ENCODE measurements at regions not wholly inside any gene's neighbourhood (a gene's known extent, or its start where the extent isn't known, plus 50 kb on each side); places are given as distances from the start of the nearest gene placed in this dataset.

DNA sequence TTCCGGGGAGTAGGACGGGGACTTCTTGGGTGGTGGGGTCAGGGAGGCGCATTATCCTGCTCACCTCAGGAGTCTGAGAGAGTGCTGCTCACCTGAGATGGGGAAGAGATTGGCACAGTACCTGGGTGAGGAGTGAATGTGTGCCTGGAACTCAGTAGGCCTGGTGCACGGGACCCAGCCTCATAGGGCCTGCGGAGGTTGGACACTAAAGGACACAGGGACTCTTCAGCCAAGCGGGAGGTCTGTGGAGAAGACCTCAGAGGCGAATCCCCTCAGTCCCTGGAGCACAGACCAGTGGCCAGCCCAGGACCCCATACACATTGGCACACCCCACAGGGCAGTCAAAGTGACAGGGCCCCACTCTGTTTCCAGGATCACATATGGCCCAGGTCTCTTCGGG, 73.2 kb downstream of the OAT start:
- Histone ChIP-seq H2BK15ac (ENCODE audit: low read depth, low read length) (no peak overlapping the region), H2AFZ (ENCODE audit: low read length) (no peak overlapping the region), H3K4me1 (ENCODE audit: insufficient read depth, low read length) (no peaks in the 10 kb centered on the region), H3K14ac (ENCODE audit: insufficient read depth, low read length) (no peak overlapping the region; the same call in 1 of the 2 replicates), H4K5ac (ENCODE audit: insufficient read length, low read depth, low read length) (no peak overlapping the region), H2AK5ac (ENCODE audit: insufficient read length, low read length) (no peak overlapping the region), H2BK12ac (ENCODE audit: insufficient read length, low read depth, low read length) (no peak overlapping the region), H3K4ac (ENCODE audit: low read depth, low read length) (no peak overlapping the region), H3K23ac (ENCODE audit: insufficient read length, low read depth, low read length) (no peak overlapping the region), H3K56ac (ENCODE audit: insufficient read length, low read depth, low read length) (no peak overlapping the region), H2BK5ac (ENCODE audit: insufficient read length, low read length) (no peak overlapping the region), H3K79me1 (ENCODE audit: insufficient read depth, low read depth, low read length, poor library complexity, severe bottlenecking) (no peaks in the 10 kb centered on the region), H3K23me2 (ENCODE audit: insufficient read length, low read depth, low read length, poor library complexity, severe bottlenecking) (no peaks in the 10 kb centered on the region), H4K20me1 (ENCODE audit: control insufficient read depth, insufficient read depth, insufficient read length) (no peaks in the 10 kb centered on the region), H2BK120ac (ENCODE audit: low read depth, low read length, poor library complexity, severe bottlenecking) (no peak overlapping the region), H3K4me2 (ENCODE audit: insufficient read depth, insufficient read length, low read length) (no peak overlapping the region), H3K9ac (ENCODE audit: extremely low read depth, insufficient read length, low read length) (no peak overlapping the region), H3K79me2 (ENCODE audit: insufficient read depth, low read length) (no peaks in the 10 kb centered on the region), H2BK20ac (ENCODE audit: low read depth, low read length, poor library complexity, severe bottlenecking) (no peak overlapping the region), H3K18ac (ENCODE audit: insufficient read length, low read depth, low read length) (no peak overlapping the region), H3K27me3 (ENCODE audit: insufficient read depth, low read length) (no peaks in the 10 kb centered on the region), H3T11ph (ENCODE audit: low read length) (no peak overlapping the region), H3K27ac (ENCODE audit: insufficient read length, low read depth, low read length) (no peak overlapping the region), H3K9me3 (ENCODE audit: control insufficient read depth, low read depth, low read length) (no peaks in the 10 kb centered on the region), H4K8ac (replicated peaks; ENCODE audit: insufficient read length, low read depth, low read length) (no peak overlapping the region), H4K91ac (ENCODE audit: insufficient read length, low read depth, low read length) (no peak overlapping the region)
- Mint-ChIP-seq H3K27me3 (ENCODE audit: low read depth) (peaks cover 3% of the 10 kb centered on the region), H3K4me3 (no peak overlapping the region), H3K36me3 (ENCODE audit: insufficient read depth in 1 of 3, low read depth in 3 of 3) (no peaks in the 10 kb centered on the region), H3K4me1 (peaks cover 5 to 12% of the 10 kb centered on the region in 2 experiments), H3K27ac (no peak overlapping the region), H3K9me3 (no peaks in the 10 kb centered on the region)
- WGBS (ENCODE audit: extremely low coverage, insufficient read length, low lambda C conversion rate), result no CpG with 5 or more reads among the region's 8 CpGs
- DNase-seq, result peak; percentile 10
- TF ChIP-seq, protein P1, sequence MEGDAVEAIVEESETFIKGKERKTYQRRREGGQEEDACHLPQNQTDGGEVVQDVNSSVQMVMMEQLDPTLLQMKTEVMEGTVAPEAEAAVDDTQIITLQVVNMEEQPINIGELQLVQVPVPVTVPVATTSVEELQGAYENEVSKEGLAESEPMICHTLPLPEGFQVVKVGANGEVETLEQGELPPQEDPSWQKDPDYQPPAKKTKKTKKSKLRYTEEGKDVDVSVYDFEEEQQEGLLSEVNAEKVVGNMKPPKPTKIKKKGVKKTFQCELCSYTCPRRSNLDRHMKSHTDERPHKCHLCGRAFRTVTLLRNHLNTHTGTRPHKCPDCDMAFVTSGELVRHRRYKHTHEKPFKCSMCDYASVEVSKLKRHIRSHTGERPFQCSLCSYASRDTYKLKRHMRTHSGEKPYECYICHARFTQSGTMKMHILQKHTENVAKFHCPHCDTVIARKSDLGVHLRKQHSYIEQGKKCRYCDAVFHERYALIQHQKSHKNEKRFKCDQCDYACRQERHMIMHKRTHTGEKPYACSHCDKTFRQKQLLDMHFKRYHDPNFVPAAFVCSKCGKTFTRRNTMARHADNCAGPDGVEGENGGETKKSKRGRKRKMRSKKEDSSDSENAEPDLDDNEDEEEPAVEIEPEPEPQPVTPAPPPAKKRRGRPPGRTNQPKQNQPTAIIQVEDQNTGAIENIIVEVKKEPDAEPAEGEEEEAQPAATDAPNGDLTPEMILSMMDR (conservative IDR thresholded peaks at IDR 0.05), result no peak
